ENCODE measurements at regions not wholly inside any gene's neighbourhood (a gene's known extent, or its start where the extent isn't known, plus 50 kb on each side); places are given as distances from the start of the nearest gene placed in this dataset.
A peak's percentile ranks its signal among the peaks of the same experiment; 100 is the strongest.
"Not testable (repeated sequence)": the region's sequence is repeated elsewhere in the genome, so short reads cannot be mapped to it uniquely, and the experiment has no call there.

DNA sequence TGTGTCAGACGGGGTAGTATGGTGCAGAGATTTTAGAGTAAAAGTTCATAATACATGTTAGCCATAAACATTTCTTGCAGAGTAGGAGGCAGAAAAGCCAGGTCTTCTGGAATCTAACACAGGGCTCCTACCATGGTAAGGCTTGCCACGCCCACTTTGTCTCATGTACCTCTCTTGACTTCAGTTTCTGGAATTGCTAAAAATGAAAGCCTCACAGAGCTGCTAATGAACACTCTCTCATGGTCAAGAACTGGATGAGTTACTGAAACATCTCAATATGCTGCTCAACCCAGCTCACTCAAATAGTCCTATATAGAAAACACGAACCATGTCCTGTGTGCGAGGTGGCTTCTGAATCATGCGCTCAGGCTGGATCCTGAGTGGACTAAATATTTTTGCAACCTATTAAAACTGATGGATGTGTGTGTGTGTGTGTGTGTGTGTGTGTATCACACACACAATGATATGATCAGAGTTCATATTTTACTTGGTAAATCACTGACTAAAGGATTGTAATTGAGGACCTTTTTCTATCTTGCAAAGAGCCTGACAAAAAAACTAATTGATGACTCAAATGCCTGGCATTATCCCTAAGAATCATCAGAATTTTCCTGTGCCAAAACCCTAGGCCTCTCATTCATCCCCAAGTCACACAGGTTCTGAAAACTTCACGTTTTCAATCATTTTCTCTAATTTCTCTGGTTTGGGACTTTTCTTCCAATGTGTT, 1306.6 kb downstream of the XPNPEP1 start:
- Histone ChIP-seq H3K9me3 (ENCODE audit: control insufficient read depth, insufficient read depth, low read length) (no peaks in the 10 kb centered on the region), H3K4me1 (ENCODE audit: control insufficient read depth, insufficient read depth, low read length) (no peaks in the 10 kb centered on the region), H3K36me3 (ENCODE audit: control insufficient read depth, insufficient read depth, low read length) (no peaks in the 10 kb centered on the region), H3K27me3 (ENCODE audit: control insufficient read depth, insufficient read depth, low read length) (no peaks in the 10 kb centered on the region), H3K4me3 (ENCODE audit: low read depth, low read length) (no peak overlapping the region), H3K27ac (ENCODE audit: low read depth, low read length) (no peak overlapping the region)
- DNase-seq (ENCODE audit: low read depth in 4 of 6, low spot score in 6 of 6): no peak
- 100% methylated on average over 1 of the region's 6 CpGs for WGBS (ENCODE audit: insufficient coverage)

DNA sequence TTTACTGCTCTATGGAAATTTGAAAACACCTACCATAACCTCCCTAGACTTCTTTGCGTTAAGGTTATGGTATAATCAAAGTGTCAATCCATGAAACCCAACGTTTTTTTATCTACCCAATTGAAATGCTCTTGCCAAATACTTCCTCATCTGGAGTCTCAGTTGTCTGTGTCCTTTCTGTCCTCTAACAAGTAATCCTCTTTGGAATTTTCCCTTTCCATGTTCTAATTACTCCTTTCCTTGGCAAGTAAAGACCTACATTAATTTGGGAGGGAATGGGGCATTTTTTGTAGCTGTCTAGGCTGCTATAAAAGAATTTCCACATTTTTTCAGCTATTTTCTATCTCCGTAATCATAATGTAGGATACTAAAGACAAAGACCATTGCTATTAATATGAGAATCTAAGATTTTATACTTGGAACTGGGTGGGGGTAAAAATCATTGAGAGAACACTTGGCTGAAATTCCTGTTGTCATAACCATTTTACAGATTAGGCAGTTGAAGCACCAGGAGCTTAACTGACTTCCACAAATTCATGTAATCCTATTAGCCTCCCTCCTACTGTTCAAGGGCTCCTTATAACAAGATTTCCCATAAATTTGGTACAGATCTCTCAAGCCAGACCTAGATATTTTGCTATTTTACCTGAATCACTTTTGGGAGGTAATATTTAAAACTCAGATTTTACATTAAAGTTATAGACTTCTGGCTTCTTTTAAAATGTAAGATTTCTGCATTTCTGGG, 1307.6 kb downstream of the XPNPEP1 start:
- H3K36me3 ChIP-seq (ENCODE audit: control insufficient read depth, insufficient read depth, low read length): no peaks in the 10 kb centered on the region
- H3K27ac ChIP-seq (ENCODE audit: low read depth, low read length): no peak overlapping the region
- no peaks in the 10 kb centered on the region for H3K9me3 ChIP-seq (ENCODE audit: control insufficient read depth, insufficient read depth, low read length)
- H3K4me1 ChIP-seq (ENCODE audit: control insufficient read depth, insufficient read depth, low read length): no peaks in the 10 kb centered on the region
- H3K27me3 ChIP-seq (ENCODE audit: control insufficient read depth, insufficient read depth, low read length): no peaks in the 10 kb centered on the region
- no peak overlapping the region for H3K4me3 ChIP-seq (ENCODE audit: low read depth, low read length)
- no peak for DNase-seq (ENCODE audit: low read depth in 4 of 6, low spot score in 6 of 6)
- WGBS (ENCODE audit: insufficient coverage): 78% methylated on average over 2 of the region's 3 CpGs

DNA sequence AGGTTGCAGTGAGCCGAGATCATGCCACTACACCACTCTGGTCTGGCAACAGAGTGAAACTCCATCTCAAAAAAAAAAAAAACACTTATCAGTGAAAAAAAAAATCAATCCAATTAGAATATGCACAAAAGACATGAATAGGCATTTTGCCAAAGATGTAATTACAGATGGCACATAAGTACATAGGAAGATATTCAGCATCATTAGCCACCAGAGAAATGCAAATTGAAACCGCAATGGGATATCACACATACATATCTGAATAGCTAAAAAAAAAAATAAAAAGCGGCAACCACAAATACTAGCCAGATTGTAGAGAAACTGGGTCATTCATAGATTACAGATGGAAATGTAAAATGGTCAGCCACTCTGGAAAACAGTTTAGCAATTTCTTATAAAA, 1310.8 kb downstream of the XPNPEP1 start:
- no CpG with 5 or more reads among the region's 3 CpGs for WGBS (ENCODE audit: insufficient coverage)
- Histone ChIP-seq H3K36me3 (ENCODE audit: control insufficient read depth, insufficient read depth, low read length) (no peaks in the 10 kb centered on the region), H3K27ac (ENCODE audit: low read depth, low read length) (no peak overlapping the region), H3K27me3 (ENCODE audit: control insufficient read depth, insufficient read depth, low read length) (no peaks in the 10 kb centered on the region), H3K4me3 (ENCODE audit: low read depth, low read length) (no peak overlapping the region), H3K9me3 (ENCODE audit: control insufficient read depth, insufficient read depth, low read length) (no peaks in the 10 kb centered on the region), H3K4me1 (ENCODE audit: control insufficient read depth, insufficient read depth, low read length) (no peaks in the 10 kb centered on the region)
- DNase-seq (ENCODE audit: low read depth in 4 of 6, low spot score in 6 of 6): peak in 2 of 6 donors; percentile 31 to 56

DNA sequence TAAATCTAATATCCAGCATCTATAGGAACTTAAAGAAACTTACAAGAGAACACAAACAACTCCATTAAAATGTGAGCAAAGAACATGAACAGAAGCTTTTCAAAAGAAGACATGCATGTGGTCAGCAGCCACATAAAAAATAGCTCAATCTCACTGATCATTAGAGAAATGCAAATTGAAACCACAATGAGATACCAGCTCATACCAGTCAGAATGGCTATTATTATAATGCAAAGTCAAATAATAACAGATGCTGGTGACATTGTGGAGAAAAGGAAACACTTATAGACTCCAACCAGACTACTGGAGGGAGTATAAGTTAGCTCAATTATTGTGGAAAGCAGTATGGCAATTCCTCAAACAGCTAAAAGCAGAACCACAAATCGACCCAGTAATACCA, 1314.5 kb downstream of the XPNPEP1 start:
- H3K27me3 ChIP-seq (ENCODE audit: control insufficient read depth, insufficient read depth, low read length): no peaks in the 10 kb centered on the region
- H3K4me3 ChIP-seq (ENCODE audit: low read depth, low read length): no peak overlapping the region
- H3K9me3 ChIP-seq (ENCODE audit: control insufficient read depth, insufficient read depth, low read length): no peaks in the 10 kb centered on the region
- no peak for DNase-seq (ENCODE audit: low read depth in 4 of 6, low spot score in 6 of 6)
- H3K4me1 ChIP-seq (ENCODE audit: control insufficient read depth, insufficient read depth, low read length): no peaks in the 10 kb centered on the region
- WGBS (ENCODE audit: insufficient coverage): no CpG with 5 or more reads among the region's 1 CpG
- no peak overlapping the region for H3K27ac ChIP-seq (ENCODE audit: low read depth, low read length)
- no peaks in the 10 kb centered on the region for H3K36me3 ChIP-seq (ENCODE audit: control insufficient read depth, insufficient read depth, low read length)

DNA sequence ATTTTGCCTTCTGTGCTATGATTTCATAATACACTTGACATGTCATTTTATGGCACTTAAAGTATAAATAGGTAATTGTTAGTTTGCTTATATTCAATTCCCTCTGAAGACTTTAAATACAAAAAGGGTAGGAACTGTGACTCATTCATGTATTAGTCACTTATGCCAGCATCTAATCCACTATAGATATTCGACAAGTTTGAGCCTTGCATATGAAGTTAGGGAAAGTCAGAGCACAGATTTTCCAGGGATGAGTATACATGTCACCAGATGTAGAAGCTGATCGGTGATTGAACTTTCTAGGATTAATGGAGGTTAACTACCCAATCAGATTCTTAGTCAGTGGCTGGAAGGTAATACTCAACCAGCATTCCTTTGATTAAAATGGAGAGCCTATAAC, 1321.5 kb downstream of the XPNPEP1 start:
- 100% methylated on average over 1 of the region's 2 CpGs for WGBS (ENCODE audit: insufficient coverage)
- Histone ChIP-seq H3K27me3 (ENCODE audit: control insufficient read depth, insufficient read depth, low read length) (no peaks in the 10 kb centered on the region), H3K4me1 (ENCODE audit: control insufficient read depth, insufficient read depth, low read length) (no peaks in the 10 kb centered on the region), H3K4me3 (ENCODE audit: low read depth, low read length) (no peak overlapping the region), H3K9me3 (ENCODE audit: control insufficient read depth, insufficient read depth, low read length) (no peaks in the 10 kb centered on the region), H3K27ac (ENCODE audit: low read depth, low read length) (no peak overlapping the region), H3K36me3 (ENCODE audit: control insufficient read depth, insufficient read depth, low read length) (no peaks in the 10 kb centered on the region)
- no peak for DNase-seq (ENCODE audit: low read depth in 4 of 6, low spot score in 6 of 6)

DNA sequence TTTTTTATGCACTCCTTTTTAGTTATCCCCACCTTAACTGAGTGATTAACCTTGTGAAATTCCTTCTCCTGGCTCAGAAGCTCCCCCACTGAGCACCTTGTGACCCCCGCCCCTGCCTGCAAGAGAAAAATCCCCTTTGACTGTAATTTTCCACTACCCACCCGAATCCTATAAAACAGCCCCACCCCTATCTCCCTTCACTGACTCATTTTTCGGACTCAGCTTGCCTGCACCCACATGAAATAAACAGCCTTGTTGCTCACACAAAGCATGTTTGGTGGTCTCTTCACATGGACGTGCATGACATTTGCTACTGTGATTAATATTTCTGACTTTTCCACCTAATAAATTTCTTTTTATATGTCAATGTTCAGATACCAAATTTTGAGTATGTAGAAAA, 1322.8 kb downstream of the XPNPEP1 start:
- not testable (repeated sequence) for H3K9me3 ChIP-seq (ENCODE audit: control insufficient read depth, insufficient read depth, low read length); H3K4me1 ChIP-seq (ENCODE audit: control insufficient read depth, insufficient read depth, low read length); H3K27me3 ChIP-seq (ENCODE audit: control insufficient read depth, insufficient read depth, low read length); DNase-seq (ENCODE audit: low read depth in 4 of 6, low spot score in 6 of 6); H3K4me3 ChIP-seq (ENCODE audit: low read depth, low read length); H3K36me3 ChIP-seq (ENCODE audit: control insufficient read depth, insufficient read depth, low read length); H3K27ac ChIP-seq (ENCODE audit: low read depth, low read length)
- 92% methylated on average over 3 of the region's 4 CpGs for WGBS (ENCODE audit: insufficient coverage)

DNA sequence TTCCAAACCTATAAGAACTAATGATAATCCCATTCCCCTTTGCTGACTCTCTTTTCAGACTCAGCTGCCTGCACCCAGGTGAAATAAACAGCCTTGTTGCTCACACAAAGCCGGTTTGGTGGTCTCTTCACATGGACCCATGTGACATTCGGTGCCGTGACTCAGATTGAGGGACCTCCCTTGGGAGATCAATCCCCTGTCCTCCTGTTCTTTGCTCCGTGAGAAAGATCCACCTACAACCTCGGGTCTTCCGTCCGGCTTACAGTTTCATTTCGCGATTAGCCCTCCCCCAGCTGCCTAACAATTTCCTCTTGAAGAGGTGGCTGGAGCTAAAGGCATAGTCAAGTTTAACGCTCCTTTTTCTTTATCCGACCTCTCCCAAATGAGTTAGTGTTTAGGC, 1324.0 kb downstream of the XPNPEP1 start:
- WGBS (ENCODE audit: insufficient coverage): 74% methylated on average over 5 of the region's 11 CpGs
- H3K36me3 ChIP-seq (ENCODE audit: control insufficient read depth, insufficient read depth, low read length); H3K27me3 ChIP-seq (ENCODE audit: control insufficient read depth, insufficient read depth, low read length); H3K27ac ChIP-seq (ENCODE audit: low read depth, low read length); H3K4me3 ChIP-seq (ENCODE audit: low read depth, low read length); H3K9me3 ChIP-seq (ENCODE audit: control insufficient read depth, insufficient read depth, low read length); DNase-seq (ENCODE audit: low read depth in 4 of 6, low spot score in 6 of 6); H3K4me1 ChIP-seq (ENCODE audit: control insufficient read depth, insufficient read depth, low read length): not testable (repeated sequence)

DNA sequence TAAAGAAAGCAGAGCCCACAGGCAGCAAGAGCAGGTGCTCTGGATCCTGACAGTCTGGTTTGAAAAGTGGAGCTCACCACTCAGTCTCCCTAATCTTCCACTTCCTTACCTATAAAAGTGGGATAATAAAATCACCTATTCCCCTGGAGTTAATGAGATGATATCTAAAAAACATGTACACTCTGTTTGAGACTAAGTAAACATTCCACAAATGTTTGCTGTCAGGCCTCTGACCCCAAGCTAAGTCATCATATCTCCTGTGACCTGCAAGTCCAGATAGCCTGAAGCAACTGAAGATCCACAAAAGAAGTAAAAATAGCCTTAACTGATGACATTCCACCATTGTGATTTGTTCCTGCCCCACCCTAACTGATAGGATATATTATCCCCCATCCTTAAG, 1324.5 kb downstream of the XPNPEP1 start:
- no peak overlapping the region for H3K4me3 ChIP-seq (ENCODE audit: low read depth, low read length)
- H3K27me3 ChIP-seq (ENCODE audit: control insufficient read depth, insufficient read depth, low read length): no peaks in the 10 kb centered on the region

DNA sequence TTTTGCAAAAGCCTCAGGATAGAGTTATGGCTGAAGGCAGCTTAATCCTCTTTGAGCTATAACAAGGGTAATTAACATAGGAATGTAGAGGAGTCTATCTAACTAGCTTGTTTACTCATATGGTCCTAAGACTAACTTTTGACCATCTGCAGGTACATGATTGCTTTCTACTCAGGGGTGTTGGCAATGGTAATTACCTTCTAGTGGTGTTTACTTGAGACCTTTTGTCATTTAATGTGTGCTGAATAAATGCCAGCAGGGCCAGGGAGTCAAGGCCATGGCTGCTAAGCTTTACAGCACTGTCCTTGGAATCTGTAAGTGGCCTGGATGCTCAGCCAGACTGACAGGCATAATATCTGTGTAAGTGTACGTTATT, 1325.0 kb downstream of the XPNPEP1 start:
- Histone ChIP-seq H3K36me3 (ENCODE audit: control insufficient read depth, insufficient read depth, low read length) (no peaks in the 10 kb centered on the region), H3K27me3 (ENCODE audit: control insufficient read depth, insufficient read depth, low read length) (no peaks in the 10 kb centered on the region), H3K4me1 (ENCODE audit: control insufficient read depth, insufficient read depth, low read length) (no peaks in the 10 kb centered on the region), H3K9me3 (ENCODE audit: control insufficient read depth, insufficient read depth, low read length) (no peaks in the 10 kb centered on the region), H3K4me3 (ENCODE audit: low read depth, low read length) (no peak overlapping the region), H3K27ac (ENCODE audit: low read depth, low read length) (no peak overlapping the region)
- DNase-seq (ENCODE audit: low read depth in 4 of 6, low spot score in 6 of 6): no peak
- no CpG with 5 or more reads among the region's 1 CpG for WGBS (ENCODE audit: insufficient coverage)

More for the DNA sequence above, 1324.5 kb downstream of the XPNPEP1 start:
- no peak for DNase-seq (ENCODE audit: low read depth in 4 of 6, low spot score in 6 of 6)
- no peak overlapping the region for H3K27ac ChIP-seq (ENCODE audit: low read depth, low read length)
- H3K9me3 ChIP-seq (ENCODE audit: control insufficient read depth, insufficient read depth, low read length): no peaks in the 10 kb centered on the region
- no peaks in the 10 kb centered on the region for H3K36me3 ChIP-seq (ENCODE audit: control insufficient read depth, insufficient read depth, low read length)
- H3K4me1 ChIP-seq (ENCODE audit: control insufficient read depth, insufficient read depth, low read length): no peaks in the 10 kb centered on the region

DNA sequence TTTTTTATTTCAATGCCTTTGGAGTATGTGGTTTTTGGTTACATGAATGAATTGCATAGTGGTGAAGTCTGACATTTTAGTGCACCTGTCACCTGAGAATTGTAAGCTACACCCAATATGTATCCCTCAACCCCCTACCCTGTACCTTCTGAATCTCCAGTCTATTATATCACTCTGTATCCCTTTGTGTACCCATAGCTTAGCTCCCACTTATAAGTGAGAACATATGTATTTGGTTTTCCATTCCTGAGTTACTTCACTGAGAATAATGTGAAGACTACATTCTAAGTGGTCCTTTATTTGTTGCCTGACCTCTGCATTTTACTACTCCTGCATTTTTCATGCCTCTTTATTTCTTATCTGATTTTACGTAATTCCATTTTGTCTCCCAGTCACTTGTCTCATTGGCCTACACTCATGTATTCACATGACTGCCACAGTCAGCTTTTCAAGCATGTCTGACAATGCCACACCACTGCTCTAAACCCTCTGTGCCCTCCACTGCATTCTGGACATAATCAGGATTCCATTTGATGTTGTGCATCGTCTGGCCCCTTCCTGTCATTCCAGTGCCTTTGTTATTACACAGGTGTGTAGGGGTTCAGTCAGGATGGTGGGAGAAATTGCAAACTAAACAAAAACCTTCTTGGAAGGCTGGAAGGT, 1325.5 kb downstream of the XPNPEP1 start:
- no peak overlapping the region for H3K4me3 ChIP-seq (ENCODE audit: low read depth, low read length)
- no peaks in the 10 kb centered on the region for H3K36me3 ChIP-seq (ENCODE audit: control insufficient read depth, insufficient read depth, low read length)
- WGBS (ENCODE audit: insufficient coverage): 94% methylated on average over 1 of the region's 2 CpGs
- no peaks in the 10 kb centered on the region for H3K9me3 ChIP-seq (ENCODE audit: control insufficient read depth, insufficient read depth, low read length)
- no peaks in the 10 kb centered on the region for H3K4me1 ChIP-seq (ENCODE audit: control insufficient read depth, insufficient read depth, low read length)
- no peak overlapping the region for H3K27ac ChIP-seq (ENCODE audit: low read depth, low read length)
- no peak for DNase-seq (ENCODE audit: low read depth in 4 of 6, low spot score in 6 of 6)
- no peaks in the 10 kb centered on the region for H3K27me3 ChIP-seq (ENCODE audit: control insufficient read depth, insufficient read depth, low read length)
